Fibroblast of lung (primary cell): ENCODE measurements at regions not wholly inside any gene's neighbourhood (a gene's known extent, or its start where the extent isn't known, plus 50 kb on each side); places are given as distances from the start of the nearest gene placed in this dataset.

ENCODE experiments used
- DNase-seq, 2 donors: peaks; one replicate each; pipeline versions ENCODE4 v3.0.0 to v3.0.0-alpha.2; 2010; ENCODE audit warnings: low read depth in 2 of 2
- H2AFZ ChIP-seq: 2 replicates; pipeline ENCODE4 v1.5.1; 2012; ENCODE audit warnings: low read length, control low read depth, inconsistent platforms
- H3K27ac ChIP-seq: 2 replicates; pipeline ENCODE4 v1.5.1; 2011; ENCODE audit warnings: low read length, control low read depth; ENCODE audit not compliant: insufficient read depth
- H3K27me3 ChIP-seq: 2 replicates; pipeline ENCODE4 v1.5.1; 2011; ENCODE audit warnings: mild to moderate bottlenecking, low read length; ENCODE audit not compliant: control insufficient read depth, insufficient read depth
- H3K36me3 ChIP-seq: 2 replicates; pipeline ENCODE4 v1.5.1; 2011; ENCODE audit warnings: low read length; ENCODE audit not compliant: control insufficient read depth, insufficient read depth
- H3K4me1 ChIP-seq: 2 replicates; pipeline ENCODE4 v1.5.1; 2011; ENCODE audit warnings: low read length; ENCODE audit not compliant: control insufficient read depth, insufficient read depth; ENCODE audit errors: extremely low read depth
- H3K4me2 ChIP-seq: 2 replicates; pipeline ENCODE4 v1.5.1; 2011; ENCODE audit warnings: low read length, control low read depth; ENCODE audit not compliant: insufficient read depth; ENCODE audit errors: extremely low read depth
- H3K4me3 ChIP-seq, 4 experiments: fragments of 200-600 bp in 1 of 4; sonication (generic) in 1 of 4; replicated peaks in 1 of 4; 2 replicates each; pipeline ENCODE4 v1.5.1; 2011 to 2016; ENCODE audit warnings: low read length in 4 of 4, low read depth in 3 of 4, mild to moderate bottlenecking in 3 of 4, control low read depth in 2 of 4, inconsistent platforms in 1 of 4, mixed read lengths in 1 of 4; ENCODE audit not compliant: insufficient read depth in 1 of 4; ENCODE audit errors: control extremely low read depth in 1 of 4
- H3K79me2 ChIP-seq: 2 replicates; pipeline ENCODE4 v1.5.1; 2012; ENCODE audit warnings: mild to moderate bottlenecking, low read length, inconsistent platforms; ENCODE audit not compliant: control insufficient read depth, insufficient read depth
- H3K9ac ChIP-seq: 2 replicates; pipeline ENCODE4 v1.5.1; 2011; ENCODE audit warnings: mild to moderate bottlenecking, low read length, control low read depth; ENCODE audit not compliant: insufficient read depth
- H3K9me3 ChIP-seq: 2 replicates; pipeline ENCODE4 v1.5.1; 2012; ENCODE audit warnings: low read depth, low read length; ENCODE audit not compliant: control insufficient read depth, insufficient read depth
- H4K20me1 ChIP-seq: 2 replicates; pipeline ENCODE4 v1.5.1; 2011; ENCODE audit warnings: low read length; ENCODE audit not compliant: control insufficient read depth, insufficient read depth; ENCODE audit errors: extremely low read depth
- CTCF ChIP-seq, 2 donors: IDR thresholded peaks in 1 of 2; conservative IDR thresholded peaks in 1 of 2; 1 replicate in 1 of 2; 2 replicates in 1 of 2; pipeline ENCODE4 v1.5.1; 2011 to 2012; ENCODE audit warnings: low read length in 2 of 2, control low read depth in 1 of 2, inconsistent platforms in 1 of 2, low read depth in 1 of 2, mild to moderate bottlenecking in 1 of 2
- EZH2 ChIP-seq: IDR thresholded peaks from 2 replicates; pipeline ENCODE4 v1.5.1; 2012; ENCODE audit warnings: low read length, control low read depth, mild to moderate bottlenecking; ENCODE audit errors: missing control alignments

GRCh38 chr19:30119180-30119908, 177.3 kb downstream of the URI1 start:
- Histone ChIP-seq H3K79me2 (no peaks in the 10 kb centered on the region), H2AFZ (no peak overlapping the region), H3K9me3 (no peaks in the 10 kb centered on the region), H3K27me3 (no peaks in the 10 kb centered on the region), H3K4me2 (no peak overlapping the region), H3K4me1 (no peaks in the 10 kb centered on the region), H3K27ac (no peak overlapping the region), H3K9ac (no peak overlapping the region), H3K4me3 (no peak overlapping the region), H4K20me1 (no peaks in the 10 kb centered on the region), H3K36me3 (no peaks in the 10 kb centered on the region)
- TF ChIP-seq CTCF (conservative IDR thresholded peaks at IDR 0.05 in 1 of 2, IDR thresholded peaks at IDR 0.05 in 1 of 2; ENCODE audit: low read depth in 1 of 2, low read length in 2 of 2), result no peak
- TF ChIP-seq EZH2, result no peak
- DNase-seq, result no peak

- TF ChIP-seq CTCF (conservative IDR thresholded peaks at IDR 0.05 in 1 of 2, IDR thresholded peaks at IDR 0.05 in 1 of 2; ENCODE audit: low read depth in 1 of 2, low read length in 2 of 2) (no peak), EZH2 (no peak)
- Histone ChIP-seq H3K9me3 (no peaks in the 10 kb centered on the region), H3K27ac (no peak overlapping the region)
These were observed 178.9 kb downstream of the URI1 start for GRCh38 chr19:30120860-30121484.

GRCh38 chr19:30122431-30122830, 180.4 kb downstream of the URI1 start:
- TF ChIP-seq EZH2 (no peak), CTCF (conservative IDR thresholded peaks at IDR 0.05 in 1 of 2, IDR thresholded peaks at IDR 0.05 in 1 of 2; ENCODE audit: low read depth in 1 of 2, low read length in 2 of 2) (no peak)
- no peak for DNase-seq
- no peaks in the 10 kb centered on the region for H3K36me3 ChIP-seq
- H3K79me2 ChIP-seq, result no peaks in the 10 kb centered on the region
- no peak overlapping the region for H3K27ac ChIP-seq
- no peak overlapping the region for H2AFZ ChIP-seq
- no peaks in the 10 kb centered on the region for H4K20me1 ChIP-seq
- H3K27me3 ChIP-seq, result no peaks in the 10 kb centered on the region
- H3K9me3 ChIP-seq, result no peaks in the 10 kb centered on the region
- no peak overlapping the region for H3K9ac ChIP-seq
- no peaks in the 10 kb centered on the region for H3K4me1 ChIP-seq
- H3K4me2 ChIP-seq, result no peak overlapping the region
- H3K4me3 ChIP-seq, result no peak overlapping the region

More at GRCh38 chr19:30120860-30121484, 178.9 kb downstream of the URI1 start:
- H3K27me3 ChIP-seq, result no peaks in the 10 kb centered on the region
- no peak for DNase-seq
- no peak overlapping the region for H3K9ac ChIP-seq
- H3K4me1 ChIP-seq, result no peaks in the 10 kb centered on the region
- H3K4me3 ChIP-seq, result no peak overlapping the region
- H2AFZ ChIP-seq, result no peak overlapping the region
- no peaks in the 10 kb centered on the region for H4K20me1 ChIP-seq
- no peaks in the 10 kb centered on the region for H3K36me3 ChIP-seq
- no peaks in the 10 kb centered on the region for H3K79me2 ChIP-seq
- H3K4me2 ChIP-seq, result no peak overlapping the region
